ENCODE measurements at regions not wholly inside any gene's neighbourhood (a gene's known extent, or its start where the extent isn't known, plus 50 kb on each side); places are given as distances from the start of the nearest gene placed in this dataset.

DNA sequence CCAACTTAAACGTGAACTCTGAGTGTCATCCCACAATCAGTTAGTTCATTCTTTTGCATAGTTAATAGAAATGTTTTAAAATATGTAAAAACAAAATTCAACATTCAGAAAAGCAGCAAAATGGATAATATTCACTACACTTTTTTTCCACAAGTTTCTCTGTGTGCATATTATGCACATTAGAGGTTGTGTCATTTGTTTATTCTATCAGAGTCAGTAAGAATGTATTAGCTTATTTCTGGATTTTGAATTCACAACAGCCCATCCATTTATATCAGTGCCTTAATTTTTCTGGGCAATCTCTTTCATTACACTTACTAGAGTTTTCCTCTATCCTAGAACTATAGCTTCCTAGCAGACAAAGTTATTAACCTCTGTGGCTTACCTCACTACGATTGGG is 432.7 kb upstream of the SEMA3A start:
- Histone ChIP-seq H3K4me1 (ENCODE audit: insufficient read depth, low read length) (peaks cover 25% of the 10 kb centered on the region), H3K27ac (ENCODE audit: low read length) (no peak overlapping the region), H3K36me3 (ENCODE audit: low read depth, low read length) (no peaks in the 10 kb centered on the region), H3K4me2 (ENCODE audit: low read length) (no peak overlapping the region), H3K9me2 (replicated peaks; ENCODE audit: low read length) (no peaks in the 10 kb centered on the region), H3K9me3 (ENCODE audit: low read length) (no peaks in the 10 kb centered on the region), H4K20me1 (ENCODE audit: low read length) (no peaks in the 10 kb centered on the region), H3K79me2 (ENCODE audit: low read length) (no peaks in the 10 kb centered on the region), H3K9ac (ENCODE audit: low read length) (no peak overlapping the region), H3F3A (ENCODE audit: low read length, unreplicated experiment) (no peaks in the 10 kb centered on the region), H3K4me3 (ENCODE audit: low read length) (no peak overlapping the region), H2AFZ (ENCODE audit: low read length) (no peak overlapping the region), H3K27me3 (ENCODE audit: low read length) (no peaks in the 10 kb centered on the region)
- TF ChIP-seq EZH2phosphoT487 (IDR thresholded peaks at IDR 0.05; ENCODE audit: borderline replicate concordance, low read length) (no peak), CTCF (conservative IDR thresholded peaks at IDR 0.05; ENCODE audit: low read depth, low read length) (no peak), EZH2 (IDR thresholded peaks at IDR 0.05; ENCODE audit: low read length, unreplicated experiment) (no peak)
- DNase-seq, result no peak
- BruUV-seq (replicated peaks), result no TSS peak
- intact Hi-C loops (cut with micrococcal nuclease), result no loop called here
- ATAC-seq, result no peak
- POLR2A ChIA-PET (ENCODE audit: unreplicated experiment), result no interaction called here
- CTCF ChIA-PET, result no interaction called here

DNA sequence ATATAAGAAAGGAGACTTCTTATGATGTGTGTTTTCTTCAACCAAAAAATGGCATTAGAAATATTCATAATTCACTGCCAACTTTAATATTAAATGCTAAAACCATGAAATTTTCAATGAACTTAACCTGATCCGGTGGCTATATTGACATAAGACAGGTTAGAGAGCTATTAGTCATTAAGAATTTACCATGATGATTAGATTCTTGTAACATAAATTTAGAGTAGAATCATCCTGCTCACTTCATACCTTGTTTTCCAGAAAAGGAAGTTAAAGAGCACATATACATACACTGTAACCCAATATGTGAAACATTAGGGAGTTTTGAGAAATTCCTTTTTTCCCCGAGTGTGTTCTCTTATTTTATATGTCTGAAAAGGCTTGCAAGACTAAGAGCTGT is 430.3 kb upstream of the SEMA3A start:
- H3K9me3 ChIP-seq (ENCODE audit: low read length), result no peaks in the 10 kb centered on the region
- peaks cover 25% of the 10 kb centered on the region for H3K4me1 ChIP-seq (ENCODE audit: insufficient read depth, low read length)
- H3K27me3 ChIP-seq (ENCODE audit: low read length), result no peaks in the 10 kb centered on the region
- no peaks in the 10 kb centered on the region for H4K20me1 ChIP-seq (ENCODE audit: low read length)
- POLR2A ChIA-PET (ENCODE audit: unreplicated experiment), result no interaction called here
- no peaks in the 10 kb centered on the region for H3K9me2 ChIP-seq (replicated peaks; ENCODE audit: low read length)
- TF ChIP-seq EZH2 (IDR thresholded peaks at IDR 0.05; ENCODE audit: low read length, unreplicated experiment), result no peak
- no peak for TF ChIP-seq EZH2phosphoT487 (IDR thresholded peaks at IDR 0.05; ENCODE audit: borderline replicate concordance, low read length)
- no peak for TF ChIP-seq CTCF (conservative IDR thresholded peaks at IDR 0.05; ENCODE audit: low read depth, low read length)
- no peak overlapping the region for H3K9ac ChIP-seq (ENCODE audit: low read length)
- ATAC-seq, result peak; percentile 85
- peak overlapping the region; percentile 60 for H3K4me2 ChIP-seq (ENCODE audit: low read length)
- CTCF ChIA-PET, result no interaction called here
- peak; percentile 64 for DNase-seq
- H3F3A ChIP-seq (ENCODE audit: low read length, unreplicated experiment), result no peaks in the 10 kb centered on the region
- no TSS peak for BruUV-seq (replicated peaks)
- peak overlapping the region; percentile 18 for H3K27ac ChIP-seq (ENCODE audit: low read length)
- 0 out of 2 replicates have a peak overlapping the region, but pooled peaks have one; percentile 29 for H3K4me3 ChIP-seq (ENCODE audit: low read length)
- no peaks in the 10 kb centered on the region for H3K36me3 ChIP-seq (ENCODE audit: low read depth, low read length)
- H3K79me2 ChIP-seq (ENCODE audit: low read length), result no peaks in the 10 kb centered on the region
- peak overlapping the region; percentile 27; the same call in 1 of the 2 replicates for H2AFZ ChIP-seq (ENCODE audit: low read length)
- intact Hi-C loops (cut with micrococcal nuclease), result no loop called here

DNA sequence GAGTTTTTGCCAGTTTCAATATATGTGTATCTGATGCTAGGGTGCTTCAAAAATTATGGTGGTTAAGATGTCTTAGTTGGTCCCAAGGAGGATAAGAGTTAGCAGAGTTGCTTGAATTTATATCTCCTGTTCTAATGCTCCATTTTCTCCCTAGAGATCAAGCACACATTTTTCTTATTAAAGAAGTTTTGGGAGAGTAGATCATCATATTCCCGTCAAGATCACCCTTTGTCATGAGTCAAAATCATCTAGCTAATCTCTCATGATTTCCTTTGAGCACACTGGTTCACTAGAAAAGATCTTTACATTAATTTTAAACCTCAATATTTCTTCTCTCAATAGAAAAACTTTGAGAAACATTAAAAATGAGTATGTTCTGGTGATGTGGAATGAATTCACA is 429.9 kb upstream of the SEMA3A start:
- H3K4me2 ChIP-seq (ENCODE audit: low read length), result peak overlapping the region; percentile 60
- 0 out of 2 replicates have a peak overlapping the region, but pooled peaks have one; percentile 7 for H3K4me3 ChIP-seq (ENCODE audit: low read length)
- H3F3A ChIP-seq (ENCODE audit: low read length, unreplicated experiment), result no peaks in the 10 kb centered on the region
- peaks cover 25% of the 10 kb centered on the region for H3K4me1 ChIP-seq (ENCODE audit: insufficient read depth, low read length)
- H4K20me1 ChIP-seq (ENCODE audit: low read length), result no peaks in the 10 kb centered on the region
- TF ChIP-seq EZH2 (IDR thresholded peaks at IDR 0.05; ENCODE audit: low read length, unreplicated experiment) (no peak), EZH2phosphoT487 (IDR thresholded peaks at IDR 0.05; ENCODE audit: borderline replicate concordance, low read length) (no peak), CTCF (conservative IDR thresholded peaks at IDR 0.05; ENCODE audit: low read depth, low read length) (no peak)
- DNase-seq (no peak), ATAC-seq (no peak; the same call in 1 of the 2 replicates)
- no TSS peak for BruUV-seq (replicated peaks)
- ChIA-PET POLR2A (ENCODE audit: unreplicated experiment) (no interaction called here), CTCF (no interaction called here)
- no peaks in the 10 kb centered on the region for H3K36me3 ChIP-seq (ENCODE audit: low read depth, low read length)
- no peak overlapping the region for H2AFZ ChIP-seq (ENCODE audit: low read length)
- H3K9me3 ChIP-seq (ENCODE audit: low read length), result no peaks in the 10 kb centered on the region
- intact Hi-C loops (cut with micrococcal nuclease), result no loop called here
- no peak overlapping the region for H3K9ac ChIP-seq (ENCODE audit: low read length)
- no peaks in the 10 kb centered on the region for H3K9me2 ChIP-seq (replicated peaks; ENCODE audit: low read length)
- no peaks in the 10 kb centered on the region for H3K27me3 ChIP-seq (ENCODE audit: low read length)
- peak overlapping the region; percentile 18 for H3K27ac ChIP-seq (ENCODE audit: low read length)
- H3K79me2 ChIP-seq (ENCODE audit: low read length), result no peaks in the 10 kb centered on the region

Data from PC-3 (cell line).